Stimulated activated naive CD4-positive, alpha-beta T cell (primary cell): ENCODE measurements at regions not wholly inside any gene's neighbourhood (a gene's known extent, or its start where the extent isn't known, plus 50 kb on each side); places are given as distances from the start of the nearest gene placed in this dataset.

Source experiments
- DNase-seq, 6 experiments: peaks; one replicate each; lab custom pipeline; 2025; lab: John Stamatoyannopoulos, UW

DNA sequence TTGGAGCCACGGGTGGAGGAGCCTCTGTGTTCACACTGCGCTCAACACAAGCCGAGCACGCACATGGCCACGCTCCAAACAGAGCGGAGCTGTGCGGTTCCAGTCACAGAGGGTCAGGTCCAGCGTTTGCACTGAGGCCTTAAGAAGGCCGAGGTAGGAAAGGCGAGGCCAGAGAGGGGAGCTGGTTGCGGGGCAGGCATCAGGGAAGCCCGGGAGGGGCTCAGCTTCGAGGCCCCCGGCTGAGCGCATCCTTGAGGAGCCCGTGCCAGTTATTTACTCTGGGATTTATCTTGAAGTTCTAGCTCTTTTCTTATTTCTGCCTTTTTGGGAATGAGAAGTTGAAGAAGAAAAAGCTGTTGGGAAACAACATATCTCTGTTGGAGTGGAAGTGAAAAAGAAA lies 140.8 kb downstream of the IRX1 start:
- DNase-seq: no peak

DNA sequence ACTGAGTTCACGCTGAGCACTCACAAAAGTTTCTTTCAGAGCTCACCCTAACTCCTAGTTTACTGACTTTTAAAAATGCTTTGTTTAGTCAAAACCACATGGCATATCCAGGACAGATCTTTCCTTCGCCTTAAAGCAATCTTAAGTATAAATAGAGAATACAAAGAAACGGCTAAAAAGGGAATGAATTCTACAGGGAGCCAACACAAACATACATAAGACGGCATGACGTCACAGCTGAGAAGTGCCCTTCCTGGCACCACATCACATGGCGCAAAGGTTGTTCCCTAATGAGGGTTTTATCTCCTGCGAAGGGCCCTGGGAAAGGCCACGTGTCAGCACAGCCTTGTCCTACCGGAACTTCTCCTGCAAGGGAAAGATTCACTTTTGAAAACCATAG lies 141.3 kb downstream of the IRX1 start:
- no peak for DNase-seq

GRCh38 chr5:3738919-3739318 lies 143.3 kb downstream of the IRX1 start:
- DNase-seq: no peak

- no peak for DNase-seq
Measured at GRCh38 chr5:3740546-3741373, 145.1 kb downstream of the IRX1 start.

DNA sequence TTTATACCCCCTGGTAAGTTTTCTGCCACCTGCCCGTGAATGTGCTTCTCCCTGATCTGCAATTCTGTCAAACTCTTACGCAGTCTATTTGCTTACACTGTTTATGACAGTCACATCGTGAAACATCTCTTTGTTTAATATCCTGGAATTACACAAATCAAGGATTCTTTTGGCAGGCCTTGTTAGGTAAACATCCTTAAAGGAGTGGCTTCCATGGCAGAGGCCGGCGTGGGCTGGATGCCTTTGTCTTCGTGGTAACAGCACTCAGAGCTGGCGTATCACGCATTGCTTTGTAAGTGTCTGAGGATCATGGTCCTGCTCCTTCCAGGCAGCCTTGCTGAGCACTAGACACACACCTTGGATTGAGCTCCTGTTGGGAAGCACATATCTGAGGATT lies 145.7 kb downstream of the IRX1 start:
- no peak for DNase-seq

DNA sequence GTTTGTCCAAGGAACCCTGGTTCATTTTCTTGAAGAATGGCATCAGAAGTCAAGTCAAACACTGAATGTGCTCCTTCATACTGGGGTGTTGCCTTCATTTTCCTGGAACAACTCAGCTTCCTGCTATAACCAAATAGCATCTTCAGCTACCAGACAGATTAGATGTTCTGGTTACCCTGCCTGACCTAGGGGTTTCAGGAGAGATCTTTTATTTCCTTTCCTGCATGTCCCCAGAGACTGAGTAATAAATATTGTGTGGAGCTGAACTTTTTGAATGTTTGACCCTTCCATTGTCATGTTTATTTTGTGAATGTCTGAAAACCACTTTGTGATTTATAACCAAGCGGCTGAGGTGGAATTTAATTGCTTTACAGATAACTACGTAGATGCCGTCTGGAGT lies 147.1 kb downstream of the IRX1 start:
- DNase-seq: no peak

DNA sequence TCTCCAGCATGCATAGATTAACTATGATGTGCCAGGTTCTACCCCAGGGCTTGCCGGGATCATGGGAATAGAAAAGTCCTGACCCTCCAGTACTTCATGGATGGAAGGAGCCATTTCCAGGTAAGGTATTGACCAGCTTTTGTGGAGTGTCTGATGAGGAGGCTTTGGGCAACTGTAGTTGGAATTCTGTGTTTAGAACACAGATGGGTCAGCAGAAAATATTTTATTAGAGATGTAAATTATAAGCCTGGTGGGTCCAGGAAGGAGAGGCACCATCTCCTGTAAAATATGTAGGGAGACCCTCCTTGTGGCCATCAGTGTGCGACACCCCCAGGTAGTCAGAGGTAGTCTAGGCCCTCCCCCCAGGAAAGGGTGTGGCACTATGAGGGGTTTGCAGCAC lies 156.2 kb downstream of the IRX1 start:
- no peak for DNase-seq

- DNase-seq: no peak
Measured at GRCh38 chr5:3778000-3778550, 182.4 kb downstream of the IRX1 start.

GRCh38 chr5:3778945-3779344 lies 183.3 kb downstream of the IRX1 start:
- no peak for DNase-seq

DNA sequence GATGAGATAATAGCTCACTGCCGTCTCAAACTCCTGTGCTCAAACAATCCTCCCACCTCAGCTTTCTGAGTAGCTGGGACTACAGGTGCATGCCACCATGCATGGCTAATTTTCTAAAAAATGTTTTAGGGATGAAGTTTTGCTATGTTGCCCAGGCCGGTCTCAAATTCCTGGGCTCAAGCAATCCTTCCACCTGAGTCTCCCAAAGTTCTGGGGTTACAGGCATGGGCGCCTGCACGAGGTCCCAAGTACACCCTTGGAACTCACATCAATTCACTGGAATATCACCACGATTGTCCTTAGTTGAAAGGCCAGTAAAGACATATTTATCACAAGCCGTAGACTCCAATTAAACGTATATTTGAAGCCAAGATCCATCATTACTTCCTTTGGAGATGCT lies 184.6 kb downstream of the IRX1 start:
- no peak for DNase-seq

GRCh38 chr5:3780907-3781306 lies 185.3 kb downstream of the IRX1 start:
- DNase-seq: no peak

DNA sequence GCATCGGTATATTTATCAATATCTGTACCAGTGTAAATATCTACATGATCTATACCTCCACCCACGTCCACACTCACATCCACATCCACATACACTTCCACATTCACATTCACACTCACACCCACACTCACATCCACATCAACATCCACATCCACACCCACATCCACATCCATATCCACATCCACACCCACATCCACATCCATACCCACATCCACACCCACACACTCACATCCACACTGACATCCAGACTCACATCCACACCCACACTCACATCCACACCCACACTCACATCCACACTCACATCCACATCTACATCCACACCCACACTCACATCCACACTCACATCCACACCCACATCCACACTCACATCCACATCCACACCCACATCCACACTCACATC lies 189.2 kb downstream of the IRX1 start:
- DNase-seq: no peak

DNA sequence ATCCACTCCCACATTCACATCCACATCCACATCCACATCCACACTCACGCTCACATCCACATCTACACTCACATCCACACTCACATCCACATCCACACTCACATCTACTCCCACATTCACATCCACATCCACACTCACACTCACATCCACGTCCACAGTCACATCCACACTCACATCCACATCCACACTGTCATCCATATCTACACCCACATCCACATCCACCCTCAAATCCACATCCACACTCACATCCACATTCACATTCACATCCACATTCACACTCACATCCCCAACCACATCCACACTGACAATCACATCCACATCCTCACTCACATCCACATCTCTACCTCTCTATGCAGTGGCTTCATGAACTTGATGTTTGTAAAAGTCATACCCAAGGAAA lies 190.5 kb downstream of the IRX1 start:
- no peak for DNase-seq

DNA sequence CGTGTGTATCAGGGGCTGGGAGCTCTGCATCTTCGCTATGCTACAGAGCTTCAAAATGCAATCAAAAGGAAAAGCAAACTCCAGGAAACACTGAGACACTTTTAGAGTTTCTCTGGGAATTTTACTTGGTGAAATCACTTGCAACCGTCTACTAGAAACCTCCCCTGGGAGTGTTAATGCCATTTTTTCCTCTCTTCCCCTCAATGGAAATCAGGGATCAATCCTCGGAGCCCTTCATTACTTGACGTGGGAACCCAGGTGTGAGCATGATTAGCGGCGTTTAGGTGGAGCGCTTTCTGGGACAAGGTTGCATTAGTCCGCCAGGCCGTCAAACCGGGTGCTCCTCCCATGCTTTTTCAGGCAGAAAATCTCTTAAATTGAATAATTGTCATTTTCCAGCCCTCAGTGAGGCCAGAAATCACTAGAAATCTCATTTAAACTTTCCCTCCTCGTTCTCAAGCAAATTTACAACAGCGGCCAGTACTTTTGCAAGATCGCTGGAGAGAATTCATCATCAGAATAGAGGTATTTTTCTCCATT lies 191.3 kb downstream of the IRX1 start:
- DNase-seq: no peak

DNA sequence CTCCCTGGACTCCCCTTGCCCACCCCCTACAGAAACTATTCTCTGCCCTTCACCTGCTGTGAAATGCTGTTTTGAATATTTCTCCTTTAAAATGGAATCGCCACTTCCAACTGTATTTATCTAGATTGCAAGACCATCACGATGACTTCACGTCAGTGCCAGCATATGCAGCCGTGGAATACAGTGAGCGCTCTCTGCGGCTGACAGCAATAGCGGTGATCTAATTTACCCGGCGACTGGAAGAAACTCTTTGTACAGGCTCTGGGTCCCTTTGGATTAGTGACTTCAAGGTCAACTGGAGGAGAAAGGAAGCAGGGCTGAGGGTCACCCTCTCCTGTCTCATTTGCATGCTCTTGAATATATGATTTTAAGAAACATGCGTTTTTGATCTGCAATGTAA lies 192.0 kb downstream of the IRX1 start:
- DNase-seq: no peak

- DNase-seq: no peak
Measured at GRCh38 chr5:3789519-3790193, 194.0 kb downstream of the IRX1 start.

GRCh38 chr5:3793162-3793561 lies 197.5 kb downstream of the IRX1 start:
- no peak for DNase-seq

DNA sequence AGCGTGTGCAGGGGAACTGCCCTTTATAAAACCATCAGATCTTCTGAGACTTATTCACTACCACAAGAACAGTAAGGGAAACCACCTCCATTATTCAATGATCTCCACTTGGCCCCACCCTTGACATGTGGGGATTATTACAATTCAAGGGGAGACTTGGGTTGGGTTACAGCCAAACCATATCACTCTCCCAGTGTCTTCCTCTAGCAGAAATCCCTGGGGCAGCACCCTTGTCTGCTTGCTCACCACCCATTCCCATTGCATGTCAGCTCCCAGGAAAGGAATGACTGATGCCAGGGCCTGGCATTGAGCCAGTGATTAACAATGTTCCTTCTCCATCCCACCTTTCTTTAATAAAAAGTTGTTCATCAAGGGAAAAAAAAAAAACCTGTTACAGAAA lies 199.0 kb downstream of the IRX1 start:
- no peak for DNase-seq

- DNase-seq: no peak
Measured at GRCh38 chr5:3796736-3797135, 201.1 kb downstream of the IRX1 start.

DNA sequence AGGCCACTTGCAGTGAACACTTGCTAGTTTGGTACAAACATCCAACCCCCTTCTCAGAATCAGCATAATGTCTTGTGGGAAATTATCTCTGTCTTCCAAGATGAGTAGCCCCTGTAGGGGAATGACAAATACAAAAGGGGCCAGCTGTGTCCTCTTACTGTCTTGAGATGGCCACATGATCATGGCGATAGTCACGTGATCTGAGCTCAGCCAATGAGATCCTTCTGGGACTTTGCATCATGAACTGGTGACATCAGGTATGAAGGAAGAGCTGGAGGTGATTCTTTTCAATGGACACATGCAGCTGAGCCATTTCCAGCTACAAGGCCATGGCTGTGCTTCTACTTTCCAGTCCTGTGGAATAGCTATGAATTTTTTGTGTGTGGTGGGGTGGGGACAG lies 206.3 kb downstream of the IRX1 start:
- no peak for DNase-seq

GRCh38 chr5:3809455-3809854 lies 213.8 kb downstream of the IRX1 start:
- no peak for DNase-seq

GRCh38 chr5:3811116-3811515 lies 215.5 kb downstream of the IRX1 start:
- no peak for DNase-seq

DNA sequence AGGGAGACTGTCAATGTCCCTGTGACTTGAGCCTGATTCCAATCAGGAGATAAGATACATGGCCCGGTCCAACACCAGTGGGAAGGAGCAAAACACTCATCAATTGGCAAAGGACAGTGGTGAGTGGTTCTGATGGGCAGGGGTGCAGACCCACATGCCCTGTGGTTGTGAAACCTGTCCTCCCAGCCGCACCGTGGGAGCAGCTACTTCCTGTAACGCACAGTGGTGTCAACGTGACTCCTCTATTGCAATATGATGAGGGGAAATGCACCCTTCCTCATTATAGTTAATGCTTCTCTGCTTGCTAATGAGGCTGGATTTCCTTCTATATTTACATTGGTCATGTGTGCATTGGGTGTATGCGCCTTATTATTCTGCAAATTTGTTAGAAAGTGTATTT lies 223.0 kb downstream of the IRX1 start:
- no peak for DNase-seq
